IMR-90 (cell line): ENCODE measurements at regions not wholly inside any gene's neighbourhood (a gene's known extent, or its start where the extent isn't known, plus 50 kb on each side); places are given as distances from the start of the nearest gene placed in this dataset.

Source experiments
- ATAC-seq: fragments of 200-7000 bp; cut with Tn5 transposase; 2 replicates; pipeline ENCODE4 v1.9.1; 2020; ENCODE audit warnings: low read depth, mild to moderate bottlenecking, moderate library complexity
- BruUV-seq: library from RNA; stranded (reverse); fragments of 400-500 nt; replicated peaks from 2 replicates; lab custom pipeline; 2021; lab: Mats Ljungman, UMichigan
- CTCF ChIA-PET: fragments of 300-600 bp; formaldehyde crosslinking; extraction: SDS; loops from one replicate; lab custom pipeline; 2021; ENCODE audit warnings: antibody characterized with exemption; lab: Yijun Ruan, JAX
- POLR2A ChIA-PET: fragments of 300-600 bp; sonication (Branson Sonifier 250); formaldehyde crosslinking; loops from one replicate; lab custom pipeline; 2022; ENCODE audit warnings: antibody characterized with exemption; ENCODE audit not compliant: unreplicated experiment; lab: Charles Lee
- DNase-seq: peaks from one replicate; pipeline ENCODE4 v3.0.0; 2013
- H2AFZ ChIP-seq: replicated peaks from 2 replicates; pipeline ENCODE3; 2013; ENCODE audit warnings: low read length, mild to moderate bottlenecking; ENCODE audit not compliant: poor library complexity
- H2AK5ac ChIP-seq: 2 replicates; pipeline ENCODE4 v1.6.1; 2013; ENCODE audit warnings: low read depth, low read length, inconsistent platforms
- H2AK9ac ChIP-seq: replicated peaks from 2 replicates; pipeline ENCODE3; 2013; ENCODE audit warnings: mild to moderate bottlenecking, low read depth, low read length, moderate library complexity; ENCODE audit not compliant: poor library complexity
- H2BK120ac ChIP-seq: 2 replicates; pipeline ENCODE4 v1.6.1; 2013; ENCODE audit warnings: low read depth, low read length, inconsistent platforms
- H2BK15ac ChIP-seq: 3 replicates; pipeline ENCODE4 v1.6.1; 2013; ENCODE audit warnings: low read depth, low read length, inconsistent platforms
- H2BK20ac ChIP-seq: 2 replicates; pipeline ENCODE4 v1.6.1; 2013; ENCODE audit warnings: low read depth, mild to moderate bottlenecking, inconsistent platforms, low read length, moderate library complexity
- H2BK5ac ChIP-seq: 2 replicates; pipeline ENCODE4 v1.6.1; 2013; ENCODE audit warnings: mild to moderate bottlenecking, low read depth, low read length, inconsistent platforms; ENCODE audit not compliant: poor library complexity, severe bottlenecking
- H3K14ac ChIP-seq: replicated peaks from 2 replicates; pipeline ENCODE4 v1.6.1; 2013; ENCODE audit warnings: low read depth, low read length, inconsistent platforms
- H3K18ac ChIP-seq: 2 replicates; pipeline ENCODE4 v1.6.1; 2013; ENCODE audit warnings: low read depth, low read length, control low read depth
- H3K23ac ChIP-seq: 2 replicates; pipeline ENCODE4 v1.6.1; 2013; ENCODE audit warnings: low read depth, low read length, inconsistent platforms
- H3K27ac ChIP-seq: 2 replicates; pipeline ENCODE4 v1.5.1; 2013; ENCODE audit warnings: mild to moderate bottlenecking, control low read depth, low read length; ENCODE audit not compliant: insufficient read depth
- H3K27me3 ChIP-seq: 2 replicates; pipeline ENCODE4 v1.6.1; 2013; ENCODE audit warnings: low read length; ENCODE audit not compliant: control insufficient read depth, insufficient read depth
- H3K36me3 ChIP-seq: 2 replicates; pipeline ENCODE4 v1.6.1; 2013; ENCODE audit warnings: low read length, mixed read lengths; ENCODE audit not compliant: control insufficient read depth, insufficient read depth
- H3K4ac ChIP-seq: 2 replicates; pipeline ENCODE4 v1.6.1; 2013; ENCODE audit warnings: low read depth, low read length, inconsistent platforms
- H3K4me1 ChIP-seq: 2 replicates; pipeline ENCODE4 v1.6.1; 2013; ENCODE audit warnings: low read length, mixed read lengths; ENCODE audit not compliant: control insufficient read depth, insufficient read depth
- H3K4me2 ChIP-seq: 2 replicates; pipeline ENCODE4 v1.6.1; 2013; ENCODE audit warnings: low read depth, mild to moderate bottlenecking, control low read depth, low read length, moderate library complexity
- H3K4me3 ChIP-seq: 2 replicates; pipeline ENCODE4 v1.5.1; 2013; ENCODE audit warnings: low read depth, mild to moderate bottlenecking, control low read depth, low read length, moderate library complexity; ENCODE audit not compliant: insufficient read depth
- H3K56ac ChIP-seq: 2 replicates; pipeline ENCODE4 v1.6.1; 2013; ENCODE audit warnings: low read length, inconsistent platforms; ENCODE audit not compliant: insufficient read depth; ENCODE audit errors: extremely low read depth
- H3K79me1 ChIP-seq, 2 experiments: 2 replicates each; pipeline ENCODE4 v1.6.1; 2013; ENCODE audit warnings: low read length in 2 of 2, inconsistent platforms in 1 of 2, low read depth in 1 of 2
- H3K9ac ChIP-seq: 2 replicates; pipeline ENCODE4 v1.6.1; 2013; ENCODE audit warnings: low read depth, low read length, control low read depth
- H3K9me1 ChIP-seq: 2 replicates; pipeline ENCODE4 v1.6.1; 2013; ENCODE audit warnings: low read length, inconsistent platforms; ENCODE audit not compliant: insufficient read depth
- H3K9me3 ChIP-seq: 2 replicates; pipeline ENCODE4 v1.6.1; 2013; ENCODE audit warnings: low read length; ENCODE audit not compliant: control insufficient read depth, insufficient read depth
- H4K20me1 ChIP-seq: 2 replicates; pipeline ENCODE4 v1.6.1; 2013; ENCODE audit warnings: low read length, inconsistent platforms; ENCODE audit not compliant: insufficient read depth
- H4K5ac ChIP-seq: 2 replicates; pipeline ENCODE4 v1.6.1; 2013; ENCODE audit warnings: mild to moderate bottlenecking, low read depth, low read length, control low read depth
- H4K8ac ChIP-seq, 2 experiments: 2 replicates each; pipeline ENCODE4 v1.6.1; 2013; ENCODE audit warnings: low read depth in 2 of 2, low read length in 2 of 2, control low read depth in 1 of 2, inconsistent platforms in 1 of 2
- H4K91ac ChIP-seq: 2 replicates; pipeline ENCODE4 v1.6.1; 2013; ENCODE audit warnings: low read depth, low read length, inconsistent platforms; ENCODE audit not compliant: insufficient read depth
- BHLHE40 ChIP-seq: fragments of 150-350 bp; IDR thresholded peaks from 2 replicates; pipeline ENCODE4 v1.6.1; 2016; ENCODE audit warnings: mild to moderate bottlenecking, low read depth, low read length
- MXI1 ChIP-seq: IDR thresholded peaks from 2 replicates; pipeline ENCODE4 v1.6.1; 2012; ENCODE audit warnings: low read depth, mild to moderate bottlenecking, low read length, moderate library complexity, borderline replicate concordance
- POLR2A ChIP-seq: IDR thresholded peaks from 2 replicates; pipeline ENCODE4 v1.6.1; 2012; ENCODE audit warnings: mild to moderate bottlenecking, low read depth, low read length
- RFX5 ChIP-seq: IDR thresholded peaks from 2 replicates; pipeline ENCODE4 v1.8.0; 2012; ENCODE audit warnings: low read depth, mild to moderate bottlenecking, low read length, moderate library complexity
- SMC3 ChIP-seq: fragments of 150-350 bp; IDR thresholded peaks from 2 replicates; pipeline ENCODE4 v1.6.1; 2016; ENCODE audit warnings: low read depth, mild to moderate bottlenecking, antibody characterized with exemption, low read length, moderate library complexity
- WGBS, 2 experiments: methylation state at CpG; one replicate each; pipeline versions ENCODE4 v1.1.5 to v1.1.7; 2013; ENCODE audit warnings: missing lambda C conversion rate in 2 of 2; ENCODE audit not compliant: insufficient read length in 1 of 2; ENCODE audit errors: extremely low coverage in 2 of 2; 5-methylcytosine and 5-hydroxymethylcytosine counted together
- dilution Hi-C: fragments of 300-500 bp; cut with HindIII; formaldehyde crosslinking; loops from one replicate; pipeline ENCODE4 v1.14.3; 2018; ENCODE audit warnings: low sequenced_read_pairs; ENCODE audit not compliant: unreplicated experiment
- in situ Hi-C: fragments of 300-500 bp; cut with MboI; formaldehyde crosslinking; loops from 3 replicates; pipeline ENCODE4 v1.14.3; 2019; ENCODE audit warnings: low sequenced_read_pairs, inconsistent platforms, mixed read lengths
- intact Hi-C: fragments of 100-400 bp; cut with micrococcal nuclease; formaldehyde crosslinking; loops from 2 replicates; pipeline ENCODE4 v1.10.0; 2022

DNA sequence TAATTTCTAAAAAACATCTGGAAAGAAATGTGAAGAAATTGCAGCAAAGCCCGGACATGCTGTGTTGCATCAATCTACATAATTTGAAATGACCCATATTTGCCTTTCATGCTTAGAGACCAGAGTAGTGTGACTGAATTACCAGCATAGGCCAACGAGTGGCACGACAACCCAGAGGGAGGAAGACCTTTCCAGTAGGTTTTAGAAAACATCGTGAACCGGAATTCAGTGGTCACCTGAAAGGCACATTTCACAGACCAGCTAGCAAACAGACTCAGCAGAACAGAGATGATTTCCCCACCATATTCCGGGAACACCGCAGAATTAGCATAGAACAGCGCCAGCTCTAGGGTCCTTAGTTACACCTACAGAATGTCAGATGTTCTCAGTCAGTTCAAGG, 620.0 kb upstream of the ZNF385D start:
- Histone ChIP-seq H4K5ac (no peak overlapping the region), H3K4ac (no peak overlapping the region), H3K9ac (no peak overlapping the region), H3K56ac (no peak overlapping the region), H3K14ac (no peak overlapping the region), H2AK9ac (no peak overlapping the region), H3K4me1 (no peaks in the 10 kb centered on the region), H3K27ac (no peak overlapping the region), H3K4me3 (no peak overlapping the region), H4K91ac (no peak overlapping the region), H4K20me1 (no peaks in the 10 kb centered on the region), H2BK15ac (no peak overlapping the region), H3K27me3 (peaks cover 2% of the 10 kb centered on the region; the same call in 1 of the 2 replicates), H2AFZ (no peak overlapping the region), H3K79me1 (no peaks in the 10 kb centered on the region), H3K4me2 (no peak overlapping the region), H2AK5ac (no peak overlapping the region), H3K23ac (no peak overlapping the region), H3K36me3 (no peaks in the 10 kb centered on the region), H3K18ac (no peak overlapping the region), H2BK120ac (no peak overlapping the region), H4K8ac (no peak overlapping the region), H3K9me1 (no peaks in the 10 kb centered on the region), H2BK20ac (no peak overlapping the region), H3K9me3 (no peaks in the 10 kb centered on the region), H2BK5ac (no peak overlapping the region)
- TF ChIP-seq BHLHE40 = no peak
- TF ChIP-seq RFX5 = no peak
- TF ChIP-seq SMC3 = no peak
- TF ChIP-seq POLR2A = no peak
- TF ChIP-seq MXI1 = no peak
- ChIA-PET POLR2A (no interaction called here), CTCF (no interaction called here)
- dilution Hi-C loops = no loop called here
- in situ Hi-C loops = no loop called here
- intact Hi-C loops = loop anchor here (10.0 kb wide), 1 partner anchor 1154 kb away; no protein-coding TSS in a partner anchor
- WGBS, 2 experiments = no CpG with 5 or more reads among the region's 8 CpGs
- BruUV-seq = no TSS peak
- ATAC-seq (no peak), DNase-seq (no peak)
